Smooth muscle cell (in vitro differentiated cells): ENCODE measurements at regions not wholly inside any gene's neighbourhood (a gene's known extent, or its start where the extent isn't known, plus 50 kb on each side); places are given as distances from the start of the nearest gene placed in this dataset.

Experiments
- DNase-seq: peaks from one replicate; lab custom pipeline; 2025; ENCODE audit not compliant: unreplicated experiment; lab: John Stamatoyannopoulos, UW
- H2AFZ ChIP-seq: fragments of 200-600 bp; sonication (generic); 2 replicates; pipeline ENCODE4 v1.6.0; 2016; ENCODE audit warnings: antibody characterized with exemption, low read depth, mild to moderate bottlenecking
- H3F3A ChIP-seq: fragments of 200-600 bp; sonication (generic); 2 replicates; pipeline ENCODE4 v1.6.0; 2017; ENCODE audit warnings: antibody characterized with exemption, low read depth
- H3K27ac ChIP-seq: fragments of 200-600 bp; sonication (generic); 2 replicates; pipeline ENCODE4 v1.5.1; 2016; ENCODE audit warnings: low read depth, mild to moderate bottlenecking
- H3K27me3 ChIP-seq: fragments of 200-600 bp; sonication (generic); 2 replicates; pipeline ENCODE4 v1.6.1; 2016; ENCODE audit warnings: low read depth, mild to moderate bottlenecking
- H3K36me3 ChIP-seq: fragments of 200-600 bp; sonication (generic); 2 replicates; pipeline ENCODE4 v1.5.1; 2016; ENCODE audit warnings: low read depth
- H3K4me1 ChIP-seq: fragments of 200-600 bp; sonication (generic); 2 replicates; pipeline ENCODE4 v1.5.1; 2016; ENCODE audit warnings: low read depth
- H3K4me2 ChIP-seq: fragments of 200-600 bp; sonication (generic); 2 replicates; pipeline ENCODE4 v1.6.0; 2016; ENCODE audit warnings: mild to moderate bottlenecking
- H3K4me3 ChIP-seq: fragments of 200-600 bp; sonication (generic); 2 replicates; pipeline ENCODE4 v1.5.1; 2016; ENCODE audit warnings: mild to moderate bottlenecking
- H3K79me2 ChIP-seq: fragments of 200-600 bp; sonication (generic); 2 replicates; pipeline ENCODE4 v1.6.0; 2016; ENCODE audit warnings: low read depth, mild to moderate bottlenecking
- H3K9ac ChIP-seq: fragments of 200-600 bp; sonication (generic); 2 replicates; pipeline ENCODE4 v1.6.0; 2016; ENCODE audit warnings: low read depth
- H3K9me3 ChIP-seq: fragments of 200-600 bp; sonication (generic); replicated peaks from 2 replicates; pipeline ENCODE4 v1.5.1; 2016; ENCODE audit warnings: low read depth
- H4K20me1 ChIP-seq: fragments of 200-600 bp; sonication (generic); 2 replicates; pipeline ENCODE4 v1.6.0; 2016; ENCODE audit warnings: low read depth
- CTCF ChIP-seq: fragments of 200-600 bp; sonication (generic); IDR thresholded peaks from 2 replicates; pipeline ENCODE4 v1.5.1; 2017; ENCODE audit warnings: borderline replicate concordance, mild to moderate bottlenecking, antibody characterized with exemption; ENCODE audit not compliant: insufficient read depth, poor library complexity, severe bottlenecking
- WGBS: methylation state at CpG from one replicate; pipeline ENCODE4 v1.1.7; 2016; ENCODE audit warnings: low lambda C conversion rate; 5-methylcytosine and 5-hydroxymethylcytosine counted together

DNA sequence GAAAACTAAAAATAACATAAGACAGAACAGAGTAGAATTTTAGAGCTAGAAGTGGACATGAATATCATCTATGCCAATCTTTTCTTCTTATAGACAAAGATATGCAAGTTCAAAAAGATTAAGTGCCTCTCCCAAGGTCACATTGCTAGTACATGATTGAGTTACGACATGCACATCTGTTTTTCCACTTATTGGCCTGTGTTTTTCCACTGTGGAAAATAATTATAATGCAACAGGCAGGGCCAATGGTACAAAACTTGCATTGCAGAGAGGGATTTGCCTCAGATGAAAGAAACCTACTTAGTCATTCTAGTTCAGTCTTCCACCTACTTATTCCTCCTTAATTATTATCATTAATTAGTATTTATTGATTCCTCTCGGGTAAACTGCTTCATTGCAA, 407.8 kb upstream of the SGCD start:
- DNase-seq = no peak
- Histone ChIP-seq H3K9ac (no peak overlapping the region), H3K36me3 (no peaks in the 10 kb centered on the region), H3K4me2 (no peak overlapping the region), H3K27me3 (no peaks in the 10 kb centered on the region), H2AFZ (peak overlapping the region; percentile 20), H3F3A (no peaks in the 10 kb centered on the region), H3K27ac (no peak overlapping the region), H3K79me2 (no peaks in the 10 kb centered on the region), H3K9me3 (no peaks in the 10 kb centered on the region), H3K4me1 (no peaks in the 10 kb centered on the region), H4K20me1 (no peaks in the 10 kb centered on the region), H3K4me3 (no peak overlapping the region)
- TF ChIP-seq CTCF = no peak
- 69% methylated on average over 2 of the region's 2 CpGs for WGBS

DNA sequence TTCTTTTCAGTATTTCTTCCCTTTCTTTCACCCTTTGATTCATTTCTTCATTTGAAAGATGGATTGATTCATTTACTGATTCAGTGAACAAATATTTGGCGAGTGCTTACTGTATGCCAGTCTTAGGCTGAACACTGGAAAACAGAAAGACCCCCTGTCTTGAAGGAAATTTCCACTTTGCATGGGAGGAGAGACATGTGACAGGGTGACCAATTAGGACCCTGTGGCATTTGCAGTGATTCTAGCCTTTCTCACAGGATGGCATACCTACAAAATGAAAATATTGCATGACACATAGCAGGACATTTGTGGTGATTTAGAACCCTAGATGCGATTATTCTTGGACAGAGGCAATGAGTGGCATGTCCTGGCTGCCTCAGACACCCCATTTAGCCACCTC, 407.2 kb upstream of the SGCD start:
- H3K4me3 ChIP-seq = no peak overlapping the region
- no peak overlapping the region for H3K9ac ChIP-seq
- WGBS = 86% methylated on average over 2 of the region's 2 CpGs
- no peak for DNase-seq
- no peaks in the 10 kb centered on the region for H3K4me1 ChIP-seq
- no peak for TF ChIP-seq CTCF
- no peaks in the 10 kb centered on the region for H3K9me3 ChIP-seq
- no peaks in the 10 kb centered on the region for H3F3A ChIP-seq
- no peaks in the 10 kb centered on the region for H3K79me2 ChIP-seq
- H3K36me3 ChIP-seq = no peaks in the 10 kb centered on the region
- no peaks in the 10 kb centered on the region for H4K20me1 ChIP-seq
- H3K27me3 ChIP-seq = no peaks in the 10 kb centered on the region
- no peak overlapping the region for H2AFZ ChIP-seq
- no peak overlapping the region for H3K27ac ChIP-seq
- no peak overlapping the region for H3K4me2 ChIP-seq

DNA sequence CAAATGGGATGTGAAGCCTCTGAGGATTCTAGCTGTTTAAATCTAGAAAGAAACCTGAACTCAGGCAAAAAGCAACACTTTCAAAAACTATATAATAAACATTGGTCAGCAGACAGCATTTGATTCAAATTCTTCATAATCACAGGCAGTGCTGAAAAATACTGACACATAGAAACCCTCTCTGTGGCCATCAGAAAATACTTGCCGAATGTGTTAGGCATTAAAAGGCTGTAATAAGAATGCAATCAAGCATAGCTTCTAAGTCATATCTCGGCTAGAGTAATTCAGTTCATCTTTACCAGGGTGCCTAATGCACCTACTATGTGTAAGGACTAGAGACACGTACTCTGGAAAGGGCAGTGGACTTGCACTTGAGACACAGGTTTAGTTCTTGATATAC, 405.3 kb upstream of the SGCD start:
- Histone ChIP-seq H3K4me3 (no peak overlapping the region), H3K9me3 (no peaks in the 10 kb centered on the region), H3K79me2 (no peaks in the 10 kb centered on the region), H3K4me1 (no peaks in the 10 kb centered on the region), H4K20me1 (no peaks in the 10 kb centered on the region), H2AFZ (no peak overlapping the region), H3K27me3 (no peaks in the 10 kb centered on the region), H3K9ac (no peak overlapping the region), H3K27ac (no peak overlapping the region), H3K36me3 (no peaks in the 10 kb centered on the region), H3K4me2 (no peak overlapping the region), H3F3A (no peaks in the 10 kb centered on the region)
- DNase-seq = no peak
- TF ChIP-seq CTCF = no peak
- 78% methylated on average over 3 of the region's 3 CpGs for WGBS

DNA sequence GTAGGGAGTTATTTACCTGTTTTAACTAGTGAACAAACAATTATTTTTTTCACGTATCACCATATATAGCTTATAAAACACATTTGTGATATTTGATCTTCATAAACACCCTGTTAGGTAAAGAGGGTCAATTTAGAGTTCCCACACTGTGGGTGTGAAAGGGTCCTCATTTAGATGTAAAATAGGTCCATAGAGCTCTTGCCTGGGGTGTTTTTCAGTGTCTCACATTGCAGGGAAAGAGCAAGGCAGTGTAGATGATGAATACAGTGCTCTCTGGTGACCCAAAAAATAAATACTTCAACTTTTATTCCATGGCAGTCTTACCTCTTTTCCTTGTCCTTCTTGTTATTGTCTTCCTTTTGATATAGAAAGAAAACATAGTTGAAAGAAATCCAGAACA, 403.2 kb upstream of the SGCD start:
- Histone ChIP-seq H2AFZ (no peak overlapping the region), H3K9me3 (no peaks in the 10 kb centered on the region), H3F3A (no peaks in the 10 kb centered on the region), H4K20me1 (no peaks in the 10 kb centered on the region), H3K9ac (no peak overlapping the region), H3K4me3 (no peak overlapping the region), H3K27ac (no peak overlapping the region), H3K4me1 (no peaks in the 10 kb centered on the region), H3K4me2 (no peak overlapping the region), H3K27me3 (no peaks in the 10 kb centered on the region), H3K36me3 (no peaks in the 10 kb centered on the region), H3K79me2 (no peaks in the 10 kb centered on the region)
- no peak for DNase-seq
- 78% methylated on average over 1 of the region's 1 CpG for WGBS
- TF ChIP-seq CTCF = no peak
